ENCODE measurements at regions not wholly inside any gene's neighbourhood (a gene's known extent, or its start where the extent isn't known, plus 50 kb on each side); places are given as distances from the start of the nearest gene placed in this dataset.

- Histone ChIP-seq H2BK5ac (ENCODE audit: low read depth, low read length, poor library complexity) (no peak overlapping the region), H3K36me3 (ENCODE audit: control insufficient read depth in 1 of 2, insufficient read depth in 2 of 2, low read length in 2 of 2) (no peaks in the 10 kb centered on the region), H4K91ac (ENCODE audit: low read depth, low read length) (peak overlapping the region; percentile 52), H3K9ac (ENCODE audit: low read length) (no peak overlapping the region), H2AK5ac (ENCODE audit: low read length) (no peak overlapping the region), H4K8ac (ENCODE audit: low read depth, low read length) (peak overlapping the region; percentile 77), H3K9me3 (ENCODE audit: insufficient read depth, low read depth, low read length) (no peaks in the 10 kb centered on the region), H2BK12ac (ENCODE audit: low read length) (peak overlapping the region; percentile 13), H3K14ac (ENCODE audit: low read length) (no peak overlapping the region), H2BK120ac (ENCODE audit: insufficient read depth, low read length, poor library complexity) (peak overlapping the region; percentile 11), H3K79me2 (ENCODE audit: control insufficient read depth, insufficient read depth, low read length, poor library complexity) (no peaks in the 10 kb centered on the region), H3K4ac (ENCODE audit: low read depth, low read length) (no peak overlapping the region), H3K4me1 (ENCODE audit: control insufficient read depth in 1 of 2, insufficient read depth in 2 of 2, low read length in 2 of 2) (peaks cover 0 to 3% of the 10 kb centered on the region in 2 experiments), H3K27me3 (ENCODE audit: insufficient read depth, low read length) (no peaks in the 10 kb centered on the region), H3K4me3 (ENCODE audit: low read depth, low read length) (no peak overlapping the region), H2AFZ (ENCODE audit: insufficient read depth, low read length, poor library complexity) (no peak overlapping the region), H3K23ac (ENCODE audit: low read length) (no peak overlapping the region), H3K79me1 (ENCODE audit: low read length) (peaks cover 3% of the 10 kb centered on the region), H3K18ac (ENCODE audit: low read length) (no peak overlapping the region), H3K4me2 (ENCODE audit: low read length) (no peak overlapping the region), H4K12ac (ENCODE audit: low read depth, low read length) (no peak overlapping the region), H3K27ac (ENCODE audit: low read depth, low read length) (no peak overlapping the region)
- no peak for DNase-seq
- no CpG with 5 or more reads among the region's 7 CpGs for WGBS (ENCODE audit: extremely low coverage, insufficient coverage, insufficient read length)
These were observed 117.3 kb downstream of the RASSF10 start for GRCh38 chr11:13126430-13126829.

GRCh38 chr11:13127161-13127560 is 118.0 kb downstream of the RASSF10 start:
- no peak overlapping the region for H2AFZ ChIP-seq (ENCODE audit: insufficient read depth, low read length, poor library complexity)
- H4K12ac ChIP-seq (ENCODE audit: low read depth, low read length), result no peak overlapping the region
- H3K9ac ChIP-seq (ENCODE audit: low read length), result no peak overlapping the region
- H3K4ac ChIP-seq (ENCODE audit: low read depth, low read length), result no peak overlapping the region
- H3K9me3 ChIP-seq (ENCODE audit: insufficient read depth, low read depth, low read length), result no peaks in the 10 kb centered on the region
- H3K79me2 ChIP-seq (ENCODE audit: control insufficient read depth, insufficient read depth, low read length, poor library complexity), result no peaks in the 10 kb centered on the region
- no peak overlapping the region for H4K91ac ChIP-seq (ENCODE audit: low read depth, low read length)
- H4K8ac ChIP-seq (ENCODE audit: low read depth, low read length), result no peak overlapping the region
- H3K79me1 ChIP-seq (ENCODE audit: low read length), result peaks cover 3% of the 10 kb centered on the region
- no peak overlapping the region for H3K18ac ChIP-seq (ENCODE audit: low read length)
- no peak overlapping the region for H2BK5ac ChIP-seq (ENCODE audit: low read depth, low read length, poor library complexity)
- no peaks in the 10 kb centered on the region for H3K27me3 ChIP-seq (ENCODE audit: insufficient read depth, low read length)
- no peak overlapping the region for H2BK120ac ChIP-seq (ENCODE audit: insufficient read depth, low read length, poor library complexity)
- H2BK12ac ChIP-seq (ENCODE audit: low read length), result peak overlapping the region; percentile 19
- no peak overlapping the region for H3K4me3 ChIP-seq (ENCODE audit: low read depth, low read length)
- no CpG with 5 or more reads among the region's 2 CpGs for WGBS (ENCODE audit: extremely low coverage, insufficient coverage, insufficient read length)
- no peak overlapping the region for H2AK5ac ChIP-seq (ENCODE audit: low read length)
- no peak overlapping the region for H3K4me2 ChIP-seq (ENCODE audit: low read length)
- H3K36me3 ChIP-seq (ENCODE audit: control insufficient read depth in 1 of 2, insufficient read depth in 2 of 2, low read length in 2 of 2), result no peaks in the 10 kb centered on the region
- H3K23ac ChIP-seq (ENCODE audit: low read length), result no peak overlapping the region
- H3K14ac ChIP-seq (ENCODE audit: low read length), result no peak overlapping the region
- H3K27ac ChIP-seq (ENCODE audit: low read depth, low read length), result no peak overlapping the region
- peaks cover 0 to 3% of the 10 kb centered on the region in 2 experiments for H3K4me1 ChIP-seq (ENCODE audit: control insufficient read depth in 1 of 2, insufficient read depth in 2 of 2, low read length in 2 of 2)
- no peak for DNase-seq

- H3K4me3 ChIP-seq (ENCODE audit: low read depth, low read length), result no peak overlapping the region
- H2AK5ac ChIP-seq (ENCODE audit: low read length), result no peak overlapping the region
- no peak overlapping the region for H4K8ac ChIP-seq (ENCODE audit: low read depth, low read length)
- H3K79me1 ChIP-seq (ENCODE audit: low read length), result peaks cover 3% of the 10 kb centered on the region
- H3K18ac ChIP-seq (ENCODE audit: low read length), result no peak overlapping the region
- H2BK12ac ChIP-seq (ENCODE audit: low read length), result no peak overlapping the region
- no peak overlapping the region for H3K4ac ChIP-seq (ENCODE audit: low read depth, low read length)
- H3K14ac ChIP-seq (ENCODE audit: low read length), result no peak overlapping the region
- no peak overlapping the region for H4K12ac ChIP-seq (ENCODE audit: low read depth, low read length)
- H3K23ac ChIP-seq (ENCODE audit: low read length), result no peak overlapping the region
- H2BK120ac ChIP-seq (ENCODE audit: insufficient read depth, low read length, poor library complexity), result no peak overlapping the region
- no peaks in the 10 kb centered on the region for H3K27me3 ChIP-seq (ENCODE audit: insufficient read depth, low read length)
- H3K79me2 ChIP-seq (ENCODE audit: control insufficient read depth, insufficient read depth, low read length, poor library complexity), result no peaks in the 10 kb centered on the region
- H3K27ac ChIP-seq (ENCODE audit: low read depth, low read length), result no peak overlapping the region
- H3K4me2 ChIP-seq (ENCODE audit: low read length), result no peak overlapping the region
- no peaks in the 10 kb centered on the region for H3K9me3 ChIP-seq (ENCODE audit: insufficient read depth, low read depth, low read length)
- no peak overlapping the region for H2BK5ac ChIP-seq (ENCODE audit: low read depth, low read length, poor library complexity)
- no peak for DNase-seq
- peaks cover 0 to 3% of the 10 kb centered on the region in 2 experiments for H3K4me1 ChIP-seq (ENCODE audit: control insufficient read depth in 1 of 2, insufficient read depth in 2 of 2, low read length in 2 of 2)
- no peak overlapping the region for H4K91ac ChIP-seq (ENCODE audit: low read depth, low read length)
- WGBS (ENCODE audit: extremely low coverage, insufficient coverage, insufficient read length), result no CpG with 5 or more reads among the region's 4 CpGs
- no peaks in the 10 kb centered on the region for H3K36me3 ChIP-seq (ENCODE audit: control insufficient read depth in 1 of 2, insufficient read depth in 2 of 2, low read length in 2 of 2)
- no peak overlapping the region for H2AFZ ChIP-seq (ENCODE audit: insufficient read depth, low read length, poor library complexity)
- H3K9ac ChIP-seq (ENCODE audit: low read length), result no peak overlapping the region
These were observed 119.2 kb downstream of the RASSF10 start for GRCh38 chr11:13128354-13128753.

- Histone ChIP-seq H3K4me3 (ENCODE audit: low read depth, low read length) (no peak overlapping the region), H4K8ac (ENCODE audit: low read depth, low read length) (no peak overlapping the region), H4K12ac (ENCODE audit: low read depth, low read length) (no peak overlapping the region), H3K9ac (ENCODE audit: low read length) (no peak overlapping the region), H3K27me3 (ENCODE audit: insufficient read depth, low read length) (no peaks in the 10 kb centered on the region), H3K79me2 (ENCODE audit: control insufficient read depth, insufficient read depth, low read length, poor library complexity) (no peaks in the 10 kb centered on the region), H3K27ac (ENCODE audit: low read depth, low read length) (no peak overlapping the region), H3K36me3 (ENCODE audit: control insufficient read depth in 1 of 2, insufficient read depth in 2 of 2, low read length in 2 of 2) (no peaks in the 10 kb centered on the region), H3K4ac (ENCODE audit: low read depth, low read length) (peak overlapping the region; percentile 47), H2AFZ (ENCODE audit: insufficient read depth, low read length, poor library complexity) (peak overlapping the region; percentile 69), H2BK5ac (ENCODE audit: low read depth, low read length, poor library complexity) (peak overlapping the region; percentile 33), H3K4me2 (ENCODE audit: low read length) (no peak overlapping the region), H3K23ac (ENCODE audit: low read length) (no peak overlapping the region), H3K4me1 (ENCODE audit: control insufficient read depth in 1 of 2, insufficient read depth in 2 of 2, low read length in 2 of 2) (peaks cover 17% of the 10 kb centered on the region in 2 experiments), H2BK120ac (ENCODE audit: insufficient read depth, low read length, poor library complexity) (peak overlapping the region; percentile 53), H2BK12ac (ENCODE audit: low read length) (peak overlapping the region; percentile 78), H4K91ac (ENCODE audit: low read depth, low read length) (peak overlapping the region; percentile 15), H3K79me1 (ENCODE audit: low read length) (peaks cover 21% of the 10 kb centered on the region), H3K14ac (ENCODE audit: low read length) (peak overlapping the region; percentile 29), H2AK5ac (ENCODE audit: low read length) (peak overlapping the region; percentile 47), H3K18ac (ENCODE audit: low read length) (no peak overlapping the region), H3K9me3 (ENCODE audit: insufficient read depth, low read depth, low read length) (no peaks in the 10 kb centered on the region)
- no peak for DNase-seq
- no CpG with 5 or more reads among the region's 3 CpGs for WGBS (ENCODE audit: extremely low coverage, insufficient coverage, insufficient read length)
These were observed 125.0 kb downstream of the RASSF10 start for GRCh38 chr11:13134066-13134465.
